ENCODE measurements at regions not wholly inside any gene's neighbourhood (a gene's known extent, or its start where the extent isn't known, plus 50 kb on each side); places are given as distances from the start of the nearest gene placed in this dataset.

- Histone ChIP-seq H3K79me2 (ENCODE audit: insufficient read depth, low read length) (no peaks in the 10 kb centered on the region), H3K9me3 (ENCODE audit: control insufficient read depth in 1 of 2, insufficient read depth in 1 of 2, low read depth in 1 of 2, low read length in 2 of 2) (no peaks in the 10 kb centered on the region), H3K4me3 (replicated peaks in 1 of 2; ENCODE audit: low read depth in 1 of 2, low read length in 2 of 2) (no peak overlapping the region), H2AFZ (ENCODE audit: low read depth, low read length, poor library complexity, severe bottlenecking) (no peak overlapping the region), H4K20me1 (ENCODE audit: insufficient read depth) (no peaks in the 10 kb centered on the region), H3K27ac (ENCODE audit: low read depth, low read length) (no peak overlapping the region), H3K9me2 (ENCODE audit: insufficient read depth) (0 out of 2 replicates have a peak, but pooled peaks cover 5% of the 10 kb centered on the region), H3K4me2 (ENCODE audit: low read length) (no peak overlapping the region), H3K36me3 (ENCODE audit: control insufficient read depth in 1 of 2, insufficient read depth in 2 of 2, low read length in 2 of 2) (no peaks in the 10 kb centered on the region), H3K4me1 (ENCODE audit: control insufficient read depth in 1 of 2, insufficient read depth in 2 of 2, low read length in 2 of 2) (no peaks in the 10 kb centered on the region), H3K27me3 (ENCODE audit: insufficient read depth, low read length) (no peaks in the 10 kb centered on the region), H3K9ac (ENCODE audit: low read length) (no peak overlapping the region)
- intact Hi-C loops (cut with micrococcal nuclease), result no loop called here
- POLR2A ChIA-PET, result no interaction called here
- DNase-seq (ENCODE audit: low read depth, low spot score) (no peak), ATAC-seq (no peak)
- CTCF ChIA-PET, result no interaction called here
- TF ChIP-seq REST (IDR thresholded peaks at IDR 0.05; ENCODE audit: low read depth) (no peak), JUND (IDR thresholded peaks at IDR 0.05) (no peak), POLR2A (IDR thresholded peaks at IDR 0.05; ENCODE audit: borderline replicate concordance, extremely low read depth, insufficient read depth, insufficient read length) (no peak), CTCF (IDR thresholded peaks at IDR 0.05 in 2 of 3, conservative IDR thresholded peaks at IDR 0.05 in 1 of 3; ENCODE audit: borderline replicate concordance in 1 of 3, insufficient read depth in 1 of 3, low read depth in 2 of 3, low read length in 2 of 3) (no peak), SIN3A (IDR thresholded peaks at IDR 0.05; ENCODE audit: low read depth) (no peak), EZH2 (IDR thresholded peaks at IDR 0.05) (no peak), RAD21 (IDR thresholded peaks at IDR 0.05; ENCODE audit: low read depth) (no peak)
- RAD21 ChIA-PET (ENCODE audit: low non-redundant PET in 1 of 2, low total read pairs in 2 of 2, uncharacterized antibody in 2 of 2, unreplicated experiment in 2 of 2), result no interaction called here
- no TSS peak for BruUV-seq (replicated peaks)
These were observed 206.1 kb upstream of the ANKRD50 start for GRCh38 chr4:124918559-124919122.

All from HCT116 (cell line).